SK-N-SH treated with all-trans-retinoic acid at 6 μM for 48 hours (cell line): ENCODE measurements at regions not wholly inside any gene's neighbourhood (a gene's known extent, or its start where the extent isn't known, plus 50 kb on each side); places are given as distances from the start of the nearest gene placed in this dataset.

Experiments used
- CSDC2 ChIP-seq: fragments of 250-450 bp; sonication (Bioruptor Pico); IDR thresholded peaks from 2 replicates; pipeline ENCODE4 v1.5.0; 2020; ENCODE audit warnings: mild to moderate bottlenecking, moderate library complexity
- CSRNP3 ChIP-seq: fragments of 250-450 bp; sonication (Bioruptor Pico); IDR thresholded peaks from 2 replicates; pipeline ENCODE4 v1.5.1; 2021; ENCODE audit warnings: mild to moderate bottlenecking, moderate library complexity
- ESRRG ChIP-seq: fragments of 250-450 bp; sonication (Bioruptor Pico); IDR thresholded peaks from 2 replicates; pipeline ENCODE4 v1.6.1; 2021; ENCODE audit warnings: mild to moderate bottlenecking
- GLIS3 ChIP-seq: fragments of 250-450 bp; sonication (Bioruptor Pico); IDR thresholded peaks from 2 replicates; pipeline ENCODE4 v1.5.0; 2020; ENCODE audit warnings: mild to moderate bottlenecking, moderate library complexity
- ISL1 ChIP-seq: fragments of 250-450 bp; sonication (Bioruptor Pico); IDR thresholded peaks from 2 replicates; pipeline ENCODE4 v2.1.2; 2022; ENCODE audit warnings: mild to moderate bottlenecking, moderate library complexity
- RARB ChIP-seq: fragments of 250-450 bp; sonication (Bioruptor Pico); IDR thresholded peaks from 2 replicates; pipeline ENCODE4 v1.8.0; 2021; ENCODE audit warnings: mild to moderate bottlenecking, moderate library complexity
- SNAI2 ChIP-seq: fragments of 250-450 bp; sonication (Bioruptor Pico); IDR thresholded peaks from 2 replicates; pipeline ENCODE4 v1.5.0; 2020; ENCODE audit warnings: mild to moderate bottlenecking, moderate library complexity
- TCF4 ChIP-seq: fragments of 250-450 bp; sonication (Bioruptor Pico); IDR thresholded peaks from 2 replicates; pipeline ENCODE4 v1.8.0; 2021; ENCODE audit warnings: mild to moderate bottlenecking, moderate library complexity, borderline replicate concordance
- ZFP3 ChIP-seq: fragments of 250-450 bp; sonication (Bioruptor Pico); IDR thresholded peaks from 2 replicates; pipeline ENCODE4 v1.5.0; 2020; ENCODE audit warnings: mild to moderate bottlenecking, moderate library complexity
- ZFP30 ChIP-seq: fragments of 450-650 bp; formaldehyde crosslinking; IDR thresholded peaks from 2 replicates; pipeline ENCODE4 v1.5.0; 2022; ENCODE audit warnings: mild to moderate bottlenecking, moderate library complexity
- ZNF70 ChIP-seq: fragments of 450-650 bp; formaldehyde crosslinking; IDR thresholded peaks from 2 replicates; pipeline ENCODE4 v1.5.0; 2020; ENCODE audit warnings: mild to moderate bottlenecking, moderate library complexity
- TF ChIP-seq, protein P1 (sequence below): fragments of 250-450 bp; sonication (Bioruptor Pico); IDR thresholded peaks from 2 replicates; pipeline ENCODE4 v1.8.0; 2021; ENCODE audit warnings: low read depth, mild to moderate bottlenecking, moderate library complexity, borderline replicate concordance
- TF ChIP-seq, protein P2 (sequence below): fragments of 250-450 bp; sonication (Bioruptor Pico); IDR thresholded peaks from 2 replicates; pipeline ENCODE4 v1.8.0; 2020; ENCODE audit warnings: mild to moderate bottlenecking, moderate library complexity, borderline replicate concordance

DNA sequence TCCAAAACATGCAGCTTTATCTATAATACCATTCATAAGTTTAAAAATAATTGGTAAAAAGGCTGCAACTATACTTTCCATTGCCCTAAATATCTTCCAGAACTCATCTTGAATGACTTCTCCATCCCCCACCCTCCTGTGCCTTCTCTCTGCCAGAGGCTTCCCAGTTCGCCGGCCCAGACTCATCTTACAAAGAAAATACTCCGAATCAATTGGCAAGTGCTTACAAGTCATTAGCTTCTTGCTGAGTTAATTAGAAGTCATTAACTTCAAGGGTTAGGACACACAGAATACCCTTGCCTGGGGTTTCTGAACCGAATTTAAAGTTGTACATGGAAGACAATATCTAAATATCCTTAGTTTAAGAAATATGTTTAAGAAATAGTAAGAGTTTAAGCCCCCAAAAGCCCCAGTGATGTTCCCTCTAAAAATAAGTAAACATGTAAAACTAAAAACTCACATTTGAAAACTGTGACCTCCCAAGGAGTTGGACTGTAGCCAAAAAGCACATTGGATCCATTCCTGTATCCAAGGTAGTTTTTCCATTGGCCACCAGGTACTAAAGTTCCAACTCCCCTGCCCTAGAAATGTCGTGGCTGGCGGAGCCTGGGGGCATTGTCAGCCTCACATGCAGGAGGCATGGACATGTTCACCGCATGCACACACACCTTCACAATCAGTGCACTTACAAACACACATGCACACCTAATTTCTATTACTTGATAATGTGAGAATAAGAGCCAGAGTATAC is 535.2 kb upstream of the FAT1 start:
- no peak for TF ChIP-seq ISL1 (CRISPR knock-in tag)
- TF ChIP-seq, protein P1, sequence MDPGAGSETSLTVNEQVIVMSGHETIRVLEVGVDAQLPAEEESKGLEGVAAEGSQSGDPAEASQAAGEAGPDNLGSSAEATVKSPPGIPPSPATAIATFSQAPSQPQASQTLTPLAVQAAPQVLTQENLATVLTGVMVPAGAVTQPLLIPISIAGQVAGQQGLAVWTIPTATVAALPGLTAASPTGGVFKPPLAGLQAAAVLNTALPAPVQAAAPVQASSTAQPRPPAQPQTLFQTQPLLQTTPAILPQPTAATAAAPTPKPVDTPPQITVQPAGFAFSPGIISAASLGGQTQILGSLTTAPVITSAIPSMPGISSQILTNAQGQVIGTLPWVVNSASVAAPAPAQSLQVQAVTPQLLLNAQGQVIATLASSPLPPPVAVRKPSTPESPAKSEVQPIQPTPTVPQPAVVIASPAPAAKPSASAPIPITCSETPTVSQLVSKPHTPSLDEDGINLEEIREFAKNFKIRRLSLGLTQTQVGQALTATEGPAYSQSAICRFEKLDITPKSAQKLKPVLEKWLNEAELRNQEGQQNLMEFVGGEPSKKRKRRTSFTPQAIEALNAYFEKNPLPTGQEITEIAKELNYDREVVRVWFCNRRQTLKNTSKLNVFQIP (CRISPR knock-in tag): no peak
- TF ChIP-seq RARB (CRISPR knock-in tag): no peak
- TF ChIP-seq GLIS3 (CRISPR knock-in tag): no peak
- TF ChIP-seq, protein P2, sequence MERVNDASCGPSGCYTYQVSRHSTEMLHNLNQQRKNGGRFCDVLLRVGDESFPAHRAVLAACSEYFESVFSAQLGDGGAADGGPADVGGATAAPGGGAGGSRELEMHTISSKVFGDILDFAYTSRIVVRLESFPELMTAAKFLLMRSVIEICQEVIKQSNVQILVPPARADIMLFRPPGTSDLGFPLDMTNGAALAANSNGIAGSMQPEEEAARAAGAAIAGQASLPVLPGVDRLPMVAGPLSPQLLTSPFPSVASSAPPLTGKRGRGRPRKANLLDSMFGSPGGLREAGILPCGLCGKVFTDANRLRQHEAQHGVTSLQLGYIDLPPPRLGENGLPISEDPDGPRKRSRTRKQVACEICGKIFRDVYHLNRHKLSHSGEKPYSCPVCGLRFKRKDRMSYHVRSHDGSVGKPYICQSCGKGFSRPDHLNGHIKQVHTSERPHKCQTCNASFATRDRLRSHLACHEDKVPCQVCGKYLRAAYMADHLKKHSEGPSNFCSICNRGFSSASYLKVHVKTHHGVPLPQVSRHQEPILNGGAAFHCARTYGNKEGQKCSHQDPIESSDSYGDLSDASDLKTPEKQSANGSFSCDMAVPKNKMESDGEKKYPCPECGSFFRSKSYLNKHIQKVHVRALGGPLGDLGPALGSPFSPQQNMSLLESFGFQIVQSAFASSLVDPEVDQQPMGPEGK (CRISPR knock-in tag): no peak
- TF ChIP-seq ZNF70: no peak
- TF ChIP-seq ESRRG (CRISPR knock-in tag): no peak
- TF ChIP-seq CSRNP3 (CRISPR knock-in tag): no peak
- no peak for TF ChIP-seq ZFP30
- no peak for TF ChIP-seq ZFP3
- no peak for TF ChIP-seq CSDC2 (CRISPR knock-in tag)
- TF ChIP-seq TCF4 (CRISPR knock-in tag): no peak
- TF ChIP-seq SNAI2 (CRISPR knock-in tag): no peak
